B cell (primary cell): ENCODE measurements at regions not wholly inside any gene's neighbourhood (a gene's known extent, or its start where the extent isn't known, plus 50 kb on each side); places are given as distances from the start of the nearest gene placed in this dataset.

Source experiments
- CTCF ChIP-seq: fragments of 200-600 bp; IDR thresholded peaks from one replicate; pipeline ENCODE4 v1.8.0; 2022; ENCODE audit warnings: antibody characterized with exemption, mild to moderate bottlenecking
- EZH2 ChIP-seq: IDR thresholded peaks from 2 replicates; pipeline ENCODE4 v1.6.1; 2012; ENCODE audit warnings: borderline replicate concordance, low read depth, mild to moderate bottlenecking, moderate library complexity, low read length; ENCODE audit not compliant: insufficient read depth, poor library complexity, severe bottlenecking

- TF ChIP-seq CTCF (no peak), EZH2 (no peak)
Measured at GRCh38 chr18:38984968-38985367, 1419.4 kb upstream of the CELF4 start.
